GM23338 (cell line): ENCODE measurements at regions not wholly inside any gene's neighbourhood (a gene's known extent, or its start where the extent isn't known, plus 50 kb on each side); places are given as distances from the start of the nearest gene placed in this dataset.

ENCODE experiments used
- ATAC-seq: fragments of 200-7000 bp; cut with Tn5 transposase; 3 replicates; pipeline ENCODE4 v1.9.1; 2020
- DNase-seq: peaks from one replicate; pipeline ENCODE4 v3.0.0-alpha.2; 2015; ENCODE audit warnings: low spot score
- H2AFZ ChIP-seq: fragments of 200-600 bp; sonication (generic); 2 replicates; pipeline ENCODE4 v1.8.0; 2016; ENCODE audit warnings: antibody characterized with exemption, mild to moderate bottlenecking, moderate library complexity
- H3F3A ChIP-seq: fragments of 200-600 bp; sonication (generic); replicated peaks from 2 replicates; pipeline ENCODE4 v1.8.0; 2017; ENCODE audit warnings: antibody characterized with exemption, mixed run types, low read depth
- H3K27ac ChIP-seq: fragments of 200-600 bp; sonication (generic); 2 replicates; pipeline ENCODE4 v1.6.1; 2016; ENCODE audit warnings: low read depth
- H3K27me3 ChIP-seq: fragments of 200-600 bp; sonication (generic); 2 replicates; pipeline ENCODE4 v1.8.0; 2016; ENCODE audit warnings: mild to moderate bottlenecking, mixed run types, moderate library complexity; ENCODE audit not compliant: insufficient read depth
- H3K36me3 ChIP-seq: fragments of 200-600 bp; sonication (generic); 2 replicates; pipeline ENCODE4 v1.8.0; 2016; ENCODE audit warnings: mild to moderate bottlenecking; ENCODE audit not compliant: insufficient read depth
- H3K4me1 ChIP-seq: fragments of 200-600 bp; sonication (generic); 2 replicates; pipeline ENCODE4 v1.8.0; 2016; ENCODE audit warnings: mild to moderate bottlenecking, moderate library complexity; ENCODE audit not compliant: insufficient read depth
- H3K4me2 ChIP-seq: fragments of 200-600 bp; sonication (generic); 2 replicates; pipeline ENCODE4 v1.7.1; 2017; ENCODE audit warnings: mixed run types
- H3K4me3 ChIP-seq: fragments of 200-600 bp; sonication (generic); 2 replicates; pipeline ENCODE4 v1.6.1; 2016; ENCODE audit warnings: mixed run types
- H3K79me2 ChIP-seq: fragments of 200-600 bp; sonication (generic); replicated peaks from 2 replicates; pipeline ENCODE4 v1.8.0; 2017; ENCODE audit warnings: mild to moderate bottlenecking; ENCODE audit not compliant: insufficient read depth
- H3K9me2 ChIP-seq: fragments of 200-600 bp; sonication (generic); 2 replicates; pipeline ENCODE4 v1.8.0; 2017; ENCODE audit not compliant: insufficient read depth
- H4K20me1 ChIP-seq: fragments of 200-600 bp; sonication (generic); replicated peaks from 2 replicates; pipeline ENCODE4 v1.8.0; 2017; ENCODE audit warnings: mild to moderate bottlenecking; ENCODE audit not compliant: insufficient read depth
- H3K27ac Mint-ChIP-seq: 2 replicates; pipeline ENCODE4 v1.8.0; 2020; ENCODE audit warnings: inconsistent platforms, mild to moderate bottlenecking, moderate library complexity, mixed read lengths
- H3K27me3 Mint-ChIP-seq: 3 replicates; pipeline ENCODE4 v1.8.0; 2022; ENCODE audit warnings: low read depth, mild to moderate bottlenecking, moderate library complexity, mixed read lengths, inconsistent platforms; ENCODE audit not compliant: insufficient read depth, poor library complexity
- H3K36me3 Mint-ChIP-seq: 3 replicates; pipeline ENCODE4 v1.8.0; 2021; ENCODE audit warnings: low read depth, mild to moderate bottlenecking, inconsistent platforms, moderate library complexity, mixed read lengths
- H3K4me1 Mint-ChIP-seq: 3 replicates; pipeline ENCODE4 v1.8.0; 2020; ENCODE audit warnings: mild to moderate bottlenecking, inconsistent platforms, mixed read lengths
- H3K4me3 Mint-ChIP-seq: 3 replicates; pipeline ENCODE4 v1.8.0; 2021; ENCODE audit warnings: moderate library complexity, mild to moderate bottlenecking, inconsistent platforms, mixed read lengths
- H3K9me3 Mint-ChIP-seq: 3 replicates; pipeline ENCODE4 v1.8.0; 2020; ENCODE audit warnings: moderate library complexity, mild to moderate bottlenecking, inconsistent platforms, mixed read lengths
- CREB1 ChIP-seq: fragments of 250-450 bp; sonication (Bioruptor Pico); IDR thresholded peaks from 2 replicates; pipeline ENCODE4 v1.5.0; 2020; ENCODE audit warnings: low read depth, mild to moderate bottlenecking, moderate library complexity
- EZH2 ChIP-seq: fragments of 200-600 bp; sonication (generic); IDR thresholded peaks from one replicate; pipeline ENCODE4 v1.8.0; 2017; ENCODE audit warnings: antibody characterized with exemption, mild to moderate bottlenecking, low read depth; ENCODE audit not compliant: unreplicated experiment
- JUNB ChIP-seq: IDR thresholded peaks from one replicate; pipeline ENCODE4 v1.6.1; 2016; ENCODE audit warnings: antibody characterized with exemption; ENCODE audit not compliant: unreplicated experiment
- NANOG ChIP-seq: IDR thresholded peaks from 2 replicates; pipeline ENCODE4 v1.6.1; 2016; ENCODE audit warnings: antibody characterized with exemption, borderline replicate concordance
- ZNF331 ChIP-seq: fragments of 250-450 bp; sonication (Bioruptor Pico); IDR thresholded peaks from 2 replicates; pipeline ENCODE4 v1.5.0; 2020; ENCODE audit warnings: low read depth, mild to moderate bottlenecking, moderate library complexity
- TF ChIP-seq, protein P1 (sequence below), 2 experiments: fragments of 200-600 bp in 1 of 2; sonication (generic) in 1 of 2; conservative IDR thresholded peaks; 2 replicates each; pipeline versions ENCODE4 v1.5.1 to v1.6.1; 2016 to 2017; ENCODE audit warnings: antibody characterized with exemption in 2 of 2, low read depth in 2 of 2, mild to moderate bottlenecking in 2 of 2, moderate library complexity in 1 of 2
- TF ChIP-seq, protein P2 (sequence below): IDR thresholded peaks from 2 replicates; pipeline ENCODE4 v1.6.1; 2016; ENCODE audit warnings: antibody characterized with exemption
- TF ChIP-seq, protein P3 (sequence below): IDR thresholded peaks from one replicate; pipeline ENCODE4 v1.6.1; 2018; ENCODE audit warnings: antibody characterized with exemption; ENCODE audit not compliant: unreplicated experiment
- TF ChIP-seq, protein P4 (sequence below): fragments of 250-450 bp; sonication (Bioruptor Pico); IDR thresholded peaks from 2 replicates; pipeline ENCODE4 v1.5.0; 2020; ENCODE audit warnings: mild to moderate bottlenecking, moderate library complexity

DNA sequence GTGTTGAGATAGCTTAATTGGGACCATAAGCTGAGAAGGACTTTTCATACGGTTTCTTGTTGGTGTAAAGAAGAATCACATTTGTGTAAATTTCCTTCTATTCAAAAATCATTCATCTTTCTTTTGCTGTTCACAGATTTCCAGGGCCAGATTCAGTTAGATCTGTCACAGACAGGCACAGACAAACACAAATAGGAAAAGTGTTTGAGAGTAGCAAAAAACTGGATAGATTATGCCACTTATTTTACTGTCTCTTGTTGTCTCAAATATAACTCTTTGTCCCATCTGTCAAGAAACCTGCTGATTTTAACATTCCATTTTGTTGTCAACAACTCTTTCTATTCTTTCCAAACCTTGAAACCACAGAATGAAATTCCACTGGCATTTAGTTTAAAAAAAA lies 142.8 kb downstream of the ID4 start:
- ATAC-seq (no peak), DNase-seq (no peak)
- peaks cover 4% of the 10 kb centered on the region for H3K27me3 Mint-ChIP-seq
- H3K4me1 Mint-ChIP-seq: peaks cover 12% of the 10 kb centered on the region
- peaks cover 10% of the 10 kb centered on the region; the same call in 1 of the 2 replicates for H3K4me1 ChIP-seq
- no peak overlapping the region for H3K27ac ChIP-seq
- no peaks in the 10 kb centered on the region for H3K79me2 ChIP-seq
- no peak overlapping the region for H3K4me3 Mint-ChIP-seq
- H3K27me3 ChIP-seq: no peaks in the 10 kb centered on the region
- TF ChIP-seq EZH2: no peak
- TF ChIP-seq, protein P1, sequence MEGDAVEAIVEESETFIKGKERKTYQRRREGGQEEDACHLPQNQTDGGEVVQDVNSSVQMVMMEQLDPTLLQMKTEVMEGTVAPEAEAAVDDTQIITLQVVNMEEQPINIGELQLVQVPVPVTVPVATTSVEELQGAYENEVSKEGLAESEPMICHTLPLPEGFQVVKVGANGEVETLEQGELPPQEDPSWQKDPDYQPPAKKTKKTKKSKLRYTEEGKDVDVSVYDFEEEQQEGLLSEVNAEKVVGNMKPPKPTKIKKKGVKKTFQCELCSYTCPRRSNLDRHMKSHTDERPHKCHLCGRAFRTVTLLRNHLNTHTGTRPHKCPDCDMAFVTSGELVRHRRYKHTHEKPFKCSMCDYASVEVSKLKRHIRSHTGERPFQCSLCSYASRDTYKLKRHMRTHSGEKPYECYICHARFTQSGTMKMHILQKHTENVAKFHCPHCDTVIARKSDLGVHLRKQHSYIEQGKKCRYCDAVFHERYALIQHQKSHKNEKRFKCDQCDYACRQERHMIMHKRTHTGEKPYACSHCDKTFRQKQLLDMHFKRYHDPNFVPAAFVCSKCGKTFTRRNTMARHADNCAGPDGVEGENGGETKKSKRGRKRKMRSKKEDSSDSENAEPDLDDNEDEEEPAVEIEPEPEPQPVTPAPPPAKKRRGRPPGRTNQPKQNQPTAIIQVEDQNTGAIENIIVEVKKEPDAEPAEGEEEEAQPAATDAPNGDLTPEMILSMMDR (conservative IDR thresholded peaks at IDR 0.05; ENCODE audit: low read depth in 2 of 2): no peak
- TF ChIP-seq JUNB: no peak
- TF ChIP-seq, protein P2, sequence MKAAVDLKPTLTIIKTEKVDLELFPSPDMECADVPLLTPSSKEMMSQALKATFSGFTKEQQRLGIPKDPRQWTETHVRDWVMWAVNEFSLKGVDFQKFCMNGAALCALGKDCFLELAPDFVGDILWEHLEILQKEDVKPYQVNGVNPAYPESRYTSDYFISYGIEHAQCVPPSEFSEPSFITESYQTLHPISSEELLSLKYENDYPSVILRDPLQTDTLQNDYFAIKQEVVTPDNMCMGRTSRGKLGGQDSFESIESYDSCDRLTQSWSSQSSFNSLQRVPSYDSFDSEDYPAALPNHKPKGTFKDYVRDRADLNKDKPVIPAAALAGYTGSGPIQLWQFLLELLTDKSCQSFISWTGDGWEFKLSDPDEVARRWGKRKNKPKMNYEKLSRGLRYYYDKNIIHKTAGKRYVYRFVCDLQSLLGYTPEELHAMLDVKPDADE: no peak
- TF ChIP-seq, protein P3, sequence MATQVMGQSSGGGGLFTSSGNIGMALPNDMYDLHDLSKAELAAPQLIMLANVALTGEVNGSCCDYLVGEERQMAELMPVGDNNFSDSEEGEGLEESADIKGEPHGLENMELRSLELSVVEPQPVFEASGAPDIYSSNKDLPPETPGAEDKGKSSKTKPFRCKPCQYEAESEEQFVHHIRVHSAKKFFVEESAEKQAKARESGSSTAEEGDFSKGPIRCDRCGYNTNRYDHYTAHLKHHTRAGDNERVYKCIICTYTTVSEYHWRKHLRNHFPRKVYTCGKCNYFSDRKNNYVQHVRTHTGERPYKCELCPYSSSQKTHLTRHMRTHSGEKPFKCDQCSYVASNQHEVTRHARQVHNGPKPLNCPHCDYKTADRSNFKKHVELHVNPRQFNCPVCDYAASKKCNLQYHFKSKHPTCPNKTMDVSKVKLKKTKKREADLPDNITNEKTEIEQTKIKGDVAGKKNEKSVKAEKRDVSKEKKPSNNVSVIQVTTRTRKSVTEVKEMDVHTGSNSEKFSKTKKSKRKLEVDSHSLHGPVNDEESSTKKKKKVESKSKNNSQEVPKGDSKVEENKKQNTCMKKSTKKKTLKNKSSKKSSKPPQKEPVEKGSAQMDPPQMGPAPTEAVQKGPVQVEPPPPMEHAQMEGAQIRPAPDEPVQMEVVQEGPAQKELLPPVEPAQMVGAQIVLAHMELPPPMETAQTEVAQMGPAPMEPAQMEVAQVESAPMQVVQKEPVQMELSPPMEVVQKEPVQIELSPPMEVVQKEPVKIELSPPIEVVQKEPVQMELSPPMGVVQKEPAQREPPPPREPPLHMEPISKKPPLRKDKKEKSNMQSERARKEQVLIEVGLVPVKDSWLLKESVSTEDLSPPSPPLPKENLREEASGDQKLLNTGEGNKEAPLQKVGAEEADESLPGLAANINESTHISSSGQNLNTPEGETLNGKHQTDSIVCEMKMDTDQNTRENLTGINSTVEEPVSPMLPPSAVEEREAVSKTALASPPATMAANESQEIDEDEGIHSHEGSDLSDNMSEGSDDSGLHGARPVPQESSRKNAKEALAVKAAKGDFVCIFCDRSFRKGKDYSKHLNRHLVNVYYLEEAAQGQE: no peak
- TF ChIP-seq NANOG: no peak
- no peak for TF ChIP-seq ZNF331 (CRISPR knock-in tag)
- no peak for TF ChIP-seq CREB1
- TF ChIP-seq, protein P4, sequence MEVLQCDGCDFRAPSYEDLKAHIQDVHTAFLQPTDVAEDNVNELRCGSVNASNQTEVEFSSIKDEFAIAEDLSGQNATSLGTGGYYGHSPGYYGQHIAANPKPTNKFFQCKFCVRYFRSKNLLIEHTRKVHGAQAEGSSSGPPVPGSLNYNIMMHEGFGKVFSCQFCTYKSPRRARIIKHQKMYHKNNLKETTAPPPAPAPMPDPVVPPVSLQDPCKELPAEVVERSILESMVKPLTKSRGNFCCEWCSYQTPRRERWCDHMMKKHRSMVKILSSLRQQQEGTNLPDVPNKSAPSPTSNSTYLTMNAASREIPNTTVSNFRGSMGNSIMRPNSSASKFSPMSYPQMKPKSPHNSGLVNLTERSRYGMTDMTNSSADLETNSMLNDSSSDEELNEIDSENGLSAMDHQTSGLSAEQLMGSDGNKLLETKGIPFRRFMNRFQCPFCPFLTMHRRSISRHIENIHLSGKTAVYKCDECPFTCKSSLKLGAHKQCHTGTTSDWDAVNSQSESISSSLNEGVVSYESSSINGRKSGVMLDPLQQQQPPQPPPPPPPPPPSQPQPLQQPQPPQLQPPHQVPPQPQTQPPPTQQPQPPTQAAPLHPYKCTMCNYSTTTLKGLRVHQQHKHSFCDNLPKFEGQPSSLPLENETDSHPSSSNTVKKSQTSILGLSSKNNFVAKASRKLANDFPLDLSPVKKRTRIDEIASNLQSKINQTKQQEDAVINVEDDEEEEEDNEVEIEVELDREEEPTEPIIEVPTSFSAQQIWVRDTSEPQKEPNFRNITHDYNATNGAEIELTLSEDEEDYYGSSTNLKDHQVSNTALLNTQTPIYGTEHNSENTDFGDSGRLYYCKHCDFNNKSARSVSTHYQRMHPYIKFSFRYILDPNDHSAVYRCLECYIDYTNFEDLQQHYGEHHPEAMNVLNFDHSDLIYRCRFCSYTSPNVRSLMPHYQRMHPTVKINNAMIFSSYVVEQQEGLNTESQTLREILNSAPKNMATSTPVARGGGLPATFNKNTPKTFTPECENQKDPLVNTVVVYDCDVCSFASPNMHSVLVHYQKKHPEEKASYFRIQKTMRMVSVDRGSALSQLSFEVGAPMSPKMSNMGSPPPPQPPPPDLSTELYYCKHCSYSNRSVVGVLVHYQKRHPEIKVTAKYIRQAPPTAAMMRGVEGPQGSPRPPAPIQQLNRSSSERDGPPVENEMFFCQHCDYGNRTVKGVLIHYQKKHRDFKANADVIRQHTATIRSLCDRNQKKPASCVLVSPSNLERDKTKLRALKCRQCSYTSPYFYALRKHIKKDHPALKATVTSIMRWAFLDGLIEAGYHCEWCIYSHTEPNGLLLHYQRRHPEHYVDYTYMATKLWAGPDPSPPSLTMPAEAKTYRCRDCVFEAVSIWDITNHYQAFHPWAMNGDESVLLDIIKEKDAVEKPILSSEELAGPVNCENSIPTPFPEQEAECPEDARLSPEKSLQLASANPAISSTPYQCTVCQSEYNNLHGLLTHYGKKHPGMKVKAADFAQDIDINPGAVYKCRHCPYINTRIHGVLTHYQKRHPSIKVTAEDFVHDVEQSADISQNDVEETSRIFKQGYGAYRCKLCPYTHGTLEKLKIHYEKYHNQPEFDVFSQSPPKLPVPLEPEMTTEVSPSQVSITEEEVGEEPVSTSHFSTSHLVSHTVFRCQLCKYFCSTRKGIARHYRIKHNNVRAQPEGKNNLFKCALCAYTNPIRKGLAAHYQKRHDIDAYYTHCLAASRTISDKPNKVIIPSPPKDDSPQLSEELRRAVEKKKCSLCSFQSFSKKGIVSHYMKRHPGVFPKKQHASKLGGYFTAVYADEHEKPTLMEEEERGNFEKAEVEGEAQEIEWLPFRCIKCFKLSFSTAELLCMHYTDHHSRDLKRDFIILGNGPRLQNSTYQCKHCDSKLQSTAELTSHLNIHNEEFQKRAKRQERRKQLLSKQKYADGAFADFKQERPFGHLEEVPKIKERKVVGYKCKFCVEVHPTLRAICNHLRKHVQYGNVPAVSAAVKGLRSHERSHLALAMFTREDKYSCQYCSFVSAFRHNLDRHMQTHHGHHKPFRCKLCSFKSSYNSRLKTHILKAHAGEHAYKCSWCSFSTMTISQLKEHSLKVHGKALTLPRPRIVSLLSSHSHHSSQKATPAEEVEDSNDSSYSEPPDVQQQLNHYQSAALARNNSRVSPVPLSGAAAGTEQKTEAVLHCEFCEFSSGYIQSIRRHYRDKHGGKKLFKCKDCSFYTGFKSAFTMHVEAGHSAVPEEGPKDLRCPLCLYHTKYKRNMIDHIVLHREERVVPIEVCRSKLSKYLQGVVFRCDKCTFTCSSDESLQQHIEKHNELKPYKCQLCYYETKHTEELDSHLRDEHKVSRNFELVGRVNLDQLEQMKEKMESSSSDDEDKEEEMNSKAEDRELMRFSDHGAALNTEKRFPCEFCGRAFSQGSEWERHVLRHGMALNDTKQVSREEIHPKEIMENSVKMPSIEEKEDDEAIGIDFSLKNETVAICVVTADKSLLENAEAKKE (CRISPR knock-in tag): no peak
- no peaks in the 10 kb centered on the region for H3F3A ChIP-seq
- no peaks in the 10 kb centered on the region for H3K9me2 ChIP-seq
- no peaks in the 10 kb centered on the region for H3K36me3 Mint-ChIP-seq
- H3K4me3 ChIP-seq: no peak overlapping the region
- no peak overlapping the region for H3K4me2 ChIP-seq
- H3K36me3 ChIP-seq: no peaks in the 10 kb centered on the region
- H4K20me1 ChIP-seq: no peaks in the 10 kb centered on the region
- H3K9me3 Mint-ChIP-seq: no peaks in the 10 kb centered on the region
- H2AFZ ChIP-seq: no peak overlapping the region
- H3K27ac Mint-ChIP-seq: no peak overlapping the region
